ENCODE measurements at regions not wholly inside any gene's neighbourhood (a gene's known extent, or its start where the extent isn't known, plus 50 kb on each side); places are given as distances from the start of the nearest gene placed in this dataset.

- peak overlapping the region; percentile 38 for H3K4me3 ChIP-seq (ENCODE audit: control insufficient read depth, low read depth, low read length)
- no peak for TF ChIP-seq CTCF (IDR thresholded peaks at IDR 0.05; ENCODE audit: control insufficient read depth, insufficient read depth, low read depth, low read length, missing control alignments)
- DNase-seq (ENCODE audit: low read depth), result no peak
These were observed 109.5 kb downstream of the TRIM27 start for GRCh38 chr6:28814032-28814976.

GRCh38 chr6:28816339-28816908 is 107.4 kb downstream of the TRIM27 start:
- no peak overlapping the region for H3K4me3 ChIP-seq (ENCODE audit: control insufficient read depth, low read depth, low read length)
- DNase-seq (ENCODE audit: low read depth), result no peak
- no peak for TF ChIP-seq CTCF (IDR thresholded peaks at IDR 0.05; ENCODE audit: control insufficient read depth, insufficient read depth, low read depth, low read length, missing control alignments)

- DNase-seq (ENCODE audit: low read depth), result no peak
- no peak overlapping the region; the same call in 1 of the 2 replicates for H3K4me3 ChIP-seq (ENCODE audit: control insufficient read depth, low read depth, low read length)
- TF ChIP-seq CTCF (IDR thresholded peaks at IDR 0.05; ENCODE audit: control insufficient read depth, insufficient read depth, low read depth, low read length, missing control alignments), result no peak
These were observed 106.6 kb downstream of the TRIM27 start for GRCh38 chr6:28816909-28817807.

- no peak overlapping the region for H3K4me3 ChIP-seq (ENCODE audit: control insufficient read depth, low read depth, low read length)
- DNase-seq (ENCODE audit: low read depth), result no peak
- TF ChIP-seq CTCF (IDR thresholded peaks at IDR 0.05; ENCODE audit: control insufficient read depth, insufficient read depth, low read depth, low read length, missing control alignments), result no peak
These were observed 106.0 kb downstream of the TRIM27 start for GRCh38 chr6:28817808-28818145.

- no peak for DNase-seq (ENCODE audit: low read depth)
- TF ChIP-seq CTCF (IDR thresholded peaks at IDR 0.05; ENCODE audit: control insufficient read depth, insufficient read depth, low read depth, low read length, missing control alignments), result no peak
- no peak overlapping the region for H3K4me3 ChIP-seq (ENCODE audit: control insufficient read depth, low read depth, low read length)
These were observed 98.7 kb downstream of the TRIM27 start for GRCh38 chr6:28824793-28825731.
